ENCODE measurements at regions not wholly inside any gene's neighbourhood (a gene's known extent, or its start where the extent isn't known, plus 50 kb on each side); places are given as distances from the start of the nearest gene placed in this dataset.
A peak's percentile ranks its signal among the peaks of the same experiment; 100 is the strongest.

- Histone ChIP-seq H3K27me3 (ENCODE audit: insufficient read depth) (peaks cover 54% of the 10 kb centered on the region), H3K79me2 (replicated peaks; ENCODE audit: insufficient read depth) (peaks cover 36% of the 10 kb centered on the region), H3K4me1 (ENCODE audit: insufficient read depth) (peaks cover 25% of the 10 kb centered on the region), H3K9me2 (ENCODE audit: insufficient read depth) (no peaks in the 10 kb centered on the region), H4K20me1 (replicated peaks; ENCODE audit: insufficient read depth) (no peaks in the 10 kb centered on the region; the same call in 1 of the 2 replicates), H3K27ac (ENCODE audit: low read depth) (no peak overlapping the region), H2AFZ (no peak overlapping the region), H3F3A (replicated peaks; ENCODE audit: low read depth) (0 out of 2 replicates have a peak, but pooled peaks cover 5% of the 10 kb centered on the region), H3K36me3 (ENCODE audit: insufficient read depth) (no peaks in the 10 kb centered on the region), H3K4me2 (peak overlapping the region; percentile 100), H3K4me3 (peak overlapping the region; percentile 90)
- Mint-ChIP-seq H3K27me3 (ENCODE audit: insufficient read depth, low read depth, poor library complexity) (peaks cover 27% of the 10 kb centered on the region), H3K36me3 (ENCODE audit: low read depth) (peaks cover 5% of the 10 kb centered on the region; the same call in 1 of the 3 replicates), H3K27ac (no peak overlapping the region), H3K4me1 (peaks cover 39% of the 10 kb centered on the region), H3K4me3 (peak overlapping the region; percentile 85), H3K9me3 (no peaks in the 10 kb centered on the region)
- TF ChIP-seq JUNB (IDR thresholded peaks at IDR 0.05; ENCODE audit: unreplicated experiment), result no peak
- TF ChIP-seq ZNF114 (CRISPR knock-in tag; IDR thresholded peaks at IDR 0.05), result no peak
- no peak for TF ChIP-seq ZNF331 (CRISPR knock-in tag; IDR thresholded peaks at IDR 0.05; ENCODE audit: low read depth)
- no peak for TF ChIP-seq CTCF (conservative IDR thresholded peaks at IDR 0.05; ENCODE audit: low read depth in 2 of 2)
- TF ChIP-seq POLR2AphosphoS5 (IDR thresholded peaks at IDR 0.05; ENCODE audit: low read depth), result no peak
- no peak for TF ChIP-seq REST (IDR thresholded peaks at IDR 0.05; ENCODE audit: unreplicated experiment)
- TF ChIP-seq CREB1 (CRISPR knock-in tag; IDR thresholded peaks at IDR 0.05; ENCODE audit: low read depth), result no peak
- TF ChIP-seq ETS1 (IDR thresholded peaks at IDR 0.05), result no peak
- TF ChIP-seq EZH2phosphoT487 (IDR thresholded peaks at IDR 0.05; ENCODE audit: unreplicated experiment), result no peak
- no peak for TF ChIP-seq ZNF462 (CRISPR knock-in tag; IDR thresholded peaks at IDR 0.05)
- no peak for TF ChIP-seq STAT1 (IDR thresholded peaks at IDR 0.05; ENCODE audit: unreplicated experiment)
- no peak for TF ChIP-seq EZH2 (IDR thresholded peaks at IDR 0.05; ENCODE audit: low read depth, unreplicated experiment)
- TF ChIP-seq NANOG (IDR thresholded peaks at IDR 0.05; ENCODE audit: borderline replicate concordance), result no peak
- ATAC-seq (peak; percentile 17), DNase-seq (ENCODE audit: low spot score) (peak; percentile 84)
Observed at GRCh38 chr12:111035578-111036301, 115.4 kb upstream of the MYL2 start.
